IMR-90 (cell line): ENCODE measurements at regions not wholly inside any gene's neighbourhood (a gene's known extent, or its start where the extent isn't known, plus 50 kb on each side); places are given as distances from the start of the nearest gene placed in this dataset.

Experiments
- ATAC-seq: fragments of 200-7000 bp; cut with Tn5 transposase; 2 replicates; pipeline ENCODE4 v1.9.1; 2020; ENCODE audit warnings: low read depth, mild to moderate bottlenecking, moderate library complexity
- BruUV-seq: library from RNA; stranded (reverse); fragments of 400-500 nt; replicated peaks from 2 replicates; lab custom pipeline; 2021; lab: Mats Ljungman, UMichigan
- CTCF ChIA-PET: fragments of 300-600 bp; formaldehyde crosslinking; extraction: SDS; loops from one replicate; lab custom pipeline; 2021; ENCODE audit warnings: antibody characterized with exemption; lab: Yijun Ruan, JAX
- POLR2A ChIA-PET: fragments of 300-600 bp; sonication (Branson Sonifier 250); formaldehyde crosslinking; loops from one replicate; lab custom pipeline; 2022; ENCODE audit warnings: antibody characterized with exemption; ENCODE audit not compliant: unreplicated experiment; lab: Charles Lee
- DNase-seq: peaks from one replicate; pipeline ENCODE4 v3.0.0; 2013
- H2AFZ ChIP-seq: replicated peaks from 2 replicates; pipeline ENCODE3; 2013; ENCODE audit warnings: low read length, mild to moderate bottlenecking; ENCODE audit not compliant: poor library complexity
- H2AK5ac ChIP-seq: 2 replicates; pipeline ENCODE4 v1.6.1; 2013; ENCODE audit warnings: low read depth, low read length, inconsistent platforms
- H2AK9ac ChIP-seq: replicated peaks from 2 replicates; pipeline ENCODE3; 2013; ENCODE audit warnings: mild to moderate bottlenecking, low read depth, low read length, moderate library complexity; ENCODE audit not compliant: poor library complexity
- H2BK120ac ChIP-seq: 2 replicates; pipeline ENCODE4 v1.6.1; 2013; ENCODE audit warnings: low read depth, low read length, inconsistent platforms
- H2BK15ac ChIP-seq: 3 replicates; pipeline ENCODE4 v1.6.1; 2013; ENCODE audit warnings: low read depth, low read length, inconsistent platforms
- H2BK20ac ChIP-seq: 2 replicates; pipeline ENCODE4 v1.6.1; 2013; ENCODE audit warnings: low read depth, mild to moderate bottlenecking, inconsistent platforms, low read length, moderate library complexity
- H2BK5ac ChIP-seq: 2 replicates; pipeline ENCODE4 v1.6.1; 2013; ENCODE audit warnings: mild to moderate bottlenecking, low read depth, low read length, inconsistent platforms; ENCODE audit not compliant: poor library complexity, severe bottlenecking
- H3K14ac ChIP-seq: replicated peaks from 2 replicates; pipeline ENCODE4 v1.6.1; 2013; ENCODE audit warnings: low read depth, low read length, inconsistent platforms
- H3K18ac ChIP-seq: 2 replicates; pipeline ENCODE4 v1.6.1; 2013; ENCODE audit warnings: low read depth, low read length, control low read depth
- H3K23ac ChIP-seq: 2 replicates; pipeline ENCODE4 v1.6.1; 2013; ENCODE audit warnings: low read depth, low read length, inconsistent platforms
- H3K27ac ChIP-seq: 2 replicates; pipeline ENCODE4 v1.5.1; 2013; ENCODE audit warnings: mild to moderate bottlenecking, control low read depth, low read length; ENCODE audit not compliant: insufficient read depth
- H3K27me3 ChIP-seq: 2 replicates; pipeline ENCODE4 v1.6.1; 2013; ENCODE audit warnings: low read length; ENCODE audit not compliant: control insufficient read depth, insufficient read depth
- H3K36me3 ChIP-seq: 2 replicates; pipeline ENCODE4 v1.6.1; 2013; ENCODE audit warnings: low read length, mixed read lengths; ENCODE audit not compliant: control insufficient read depth, insufficient read depth
- H3K4ac ChIP-seq: 2 replicates; pipeline ENCODE4 v1.6.1; 2013; ENCODE audit warnings: low read depth, low read length, inconsistent platforms
- H3K4me1 ChIP-seq: 2 replicates; pipeline ENCODE4 v1.6.1; 2013; ENCODE audit warnings: low read length, mixed read lengths; ENCODE audit not compliant: control insufficient read depth, insufficient read depth
- H3K4me2 ChIP-seq: 2 replicates; pipeline ENCODE4 v1.6.1; 2013; ENCODE audit warnings: low read depth, mild to moderate bottlenecking, control low read depth, low read length, moderate library complexity
- H3K4me3 ChIP-seq: 2 replicates; pipeline ENCODE4 v1.5.1; 2013; ENCODE audit warnings: low read depth, mild to moderate bottlenecking, control low read depth, low read length, moderate library complexity; ENCODE audit not compliant: insufficient read depth
- H3K56ac ChIP-seq: 2 replicates; pipeline ENCODE4 v1.6.1; 2013; ENCODE audit warnings: low read length, inconsistent platforms; ENCODE audit not compliant: insufficient read depth; ENCODE audit errors: extremely low read depth
- H3K79me1 ChIP-seq, 2 experiments: 2 replicates each; pipeline ENCODE4 v1.6.1; 2013; ENCODE audit warnings: low read length in 2 of 2, inconsistent platforms in 1 of 2, low read depth in 1 of 2
- H3K9ac ChIP-seq: 2 replicates; pipeline ENCODE4 v1.6.1; 2013; ENCODE audit warnings: low read depth, low read length, control low read depth
- H3K9me1 ChIP-seq: 2 replicates; pipeline ENCODE4 v1.6.1; 2013; ENCODE audit warnings: low read length, inconsistent platforms; ENCODE audit not compliant: insufficient read depth
- H3K9me3 ChIP-seq: 2 replicates; pipeline ENCODE4 v1.6.1; 2013; ENCODE audit warnings: low read length; ENCODE audit not compliant: control insufficient read depth, insufficient read depth
- H4K20me1 ChIP-seq: 2 replicates; pipeline ENCODE4 v1.6.1; 2013; ENCODE audit warnings: low read length, inconsistent platforms; ENCODE audit not compliant: insufficient read depth
- H4K5ac ChIP-seq: 2 replicates; pipeline ENCODE4 v1.6.1; 2013; ENCODE audit warnings: mild to moderate bottlenecking, low read depth, low read length, control low read depth
- H4K8ac ChIP-seq, 2 experiments: 2 replicates each; pipeline ENCODE4 v1.6.1; 2013; ENCODE audit warnings: low read depth in 2 of 2, low read length in 2 of 2, control low read depth in 1 of 2, inconsistent platforms in 1 of 2
- H4K91ac ChIP-seq: 2 replicates; pipeline ENCODE4 v1.6.1; 2013; ENCODE audit warnings: low read depth, low read length, inconsistent platforms; ENCODE audit not compliant: insufficient read depth
- BHLHE40 ChIP-seq: fragments of 150-350 bp; IDR thresholded peaks from 2 replicates; pipeline ENCODE4 v1.6.1; 2016; ENCODE audit warnings: mild to moderate bottlenecking, low read depth, low read length
- CHD1 ChIP-seq: IDR thresholded peaks from 2 replicates; pipeline ENCODE4 v1.6.1; 2012; ENCODE audit warnings: low read depth, low read length, improper control_type of control experiment
- FOS ChIP-seq: fragments of 150-350 bp; IDR thresholded peaks from 2 replicates; pipeline ENCODE4 v1.6.1; 2016; ENCODE audit warnings: low read depth, low read length
- MAFK ChIP-seq: IDR thresholded peaks from 2 replicates; pipeline ENCODE4 v1.6.1; 2012; ENCODE audit warnings: low read depth, low read length, improper control_type of control experiment
- MAZ ChIP-seq: IDR thresholded peaks from 2 replicates; pipeline ENCODE4 v1.6.1; 2012; ENCODE audit warnings: low read depth, mild to moderate bottlenecking, low read length, improper control_type of control experiment, moderate library complexity, borderline replicate concordance
- MXI1 ChIP-seq: IDR thresholded peaks from 2 replicates; pipeline ENCODE4 v1.6.1; 2012; ENCODE audit warnings: low read depth, mild to moderate bottlenecking, low read length, moderate library complexity, borderline replicate concordance
- NFE2L2 ChIP-seq: fragments of 150-350 bp; IDR thresholded peaks from 2 replicates; pipeline ENCODE4 v1.6.1; 2016; ENCODE audit warnings: low read depth, mild to moderate bottlenecking, low read length
- POLR2A ChIP-seq: IDR thresholded peaks from 2 replicates; pipeline ENCODE4 v1.6.1; 2012; ENCODE audit warnings: mild to moderate bottlenecking, low read depth, low read length
- RCOR1 ChIP-seq: IDR thresholded peaks from 2 replicates; pipeline ENCODE4 v1.6.1; 2012; ENCODE audit warnings: mild to moderate bottlenecking, low read length, improper control_type of control experiment; ENCODE audit not compliant: insufficient replicate concordance
- SMC3 ChIP-seq: fragments of 150-350 bp; IDR thresholded peaks from 2 replicates; pipeline ENCODE4 v1.6.1; 2016; ENCODE audit warnings: low read depth, mild to moderate bottlenecking, antibody characterized with exemption, low read length, moderate library complexity
- WGBS, 2 experiments: methylation state at CpG; one replicate each; pipeline versions ENCODE4 v1.1.5 to v1.1.7; 2013; ENCODE audit warnings: missing lambda C conversion rate in 2 of 2; ENCODE audit not compliant: insufficient read length in 1 of 2; ENCODE audit errors: extremely low coverage in 2 of 2; 5-methylcytosine and 5-hydroxymethylcytosine counted together
- dilution Hi-C: fragments of 300-500 bp; cut with HindIII; formaldehyde crosslinking; loops from one replicate; pipeline ENCODE4 v1.14.3; 2018; ENCODE audit warnings: low sequenced_read_pairs; ENCODE audit not compliant: unreplicated experiment
- in situ Hi-C: fragments of 300-500 bp; cut with MboI; formaldehyde crosslinking; loops from 3 replicates; pipeline ENCODE4 v1.14.3; 2019; ENCODE audit warnings: low sequenced_read_pairs, inconsistent platforms, mixed read lengths
- intact Hi-C: fragments of 100-400 bp; cut with micrococcal nuclease; formaldehyde crosslinking; loops from 2 replicates; pipeline ENCODE4 v1.10.0; 2022
- TF ChIP-seq, protein P1 (sequence below): conservative IDR thresholded peaks from 2 replicates; pipeline ENCODE4 v1.5.1; 2012; ENCODE audit warnings: mild to moderate bottlenecking, low read depth, low read length, improper control_type of control experiment
- TF ChIP-seq, protein P2 (sequence below): fragments of 150-350 bp; IDR thresholded peaks from 2 replicates; pipeline ENCODE4 v1.6.1; 2017; ENCODE audit warnings: mild to moderate bottlenecking, antibody characterized with exemption, low read length, low read depth
- TF ChIP-seq, protein P3 (sequence below): fragments of 150-350 bp; IDR thresholded peaks from 2 replicates; pipeline ENCODE4 v1.6.1; 2016; ENCODE audit warnings: low read depth, mild to moderate bottlenecking, low read length, moderate library complexity, borderline replicate concordance

DNA sequence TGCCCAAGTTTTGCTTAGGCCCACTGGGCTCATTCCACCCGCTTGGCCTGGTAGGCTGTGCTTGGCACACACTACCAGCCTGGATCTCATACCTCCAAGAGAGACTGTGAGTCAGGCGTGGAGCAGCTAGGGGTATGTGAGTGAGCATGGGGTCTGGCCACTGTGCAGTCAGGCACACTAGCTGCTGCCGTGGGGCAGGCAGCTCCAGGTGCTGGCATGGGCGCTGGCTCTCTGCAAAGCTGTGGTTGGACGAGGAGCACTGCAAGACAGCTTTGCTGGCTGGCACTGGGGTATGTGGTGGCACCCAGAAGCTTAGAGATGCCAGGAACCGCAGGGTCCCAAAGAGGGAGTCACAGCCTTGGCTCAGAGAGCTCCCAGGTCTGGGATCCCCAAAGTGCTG lies 377.8 kb downstream of the KCTD8 start:
- 28% methylated on average over 3 of the region's 6 CpGs; no CpG with 5 or more reads in 1 of the 2 experiments for WGBS, 2 experiments
- Histone ChIP-seq H3K56ac (no peak overlapping the region), H3K4me3 (no peak overlapping the region), H3K14ac (no peak overlapping the region), H2BK5ac (no peak overlapping the region), H2BK20ac (no peak overlapping the region), H3K4me1 (no peaks in the 10 kb centered on the region), H3K9me1 (no peaks in the 10 kb centered on the region), H3K23ac (no peak overlapping the region), H2BK15ac (no peak overlapping the region), H4K8ac (no peak overlapping the region), H3K4me2 (no peak overlapping the region), H2AK9ac (no peak overlapping the region), H3K27ac (no peak overlapping the region), H4K20me1 (no peaks in the 10 kb centered on the region), H3K9me3 (peaks cover 15% of the 10 kb centered on the region), H4K91ac (no peak overlapping the region), H3K9ac (no peak overlapping the region), H2AFZ (no peak overlapping the region), H3K36me3 (no peaks in the 10 kb centered on the region), H4K5ac (no peak overlapping the region), H3K4ac (no peak overlapping the region), H2AK5ac (no peak overlapping the region), H3K18ac (no peak overlapping the region), H3K79me1 (no peaks in the 10 kb centered on the region), H3K27me3 (no peaks in the 10 kb centered on the region), H2BK120ac (no peak overlapping the region)
- POLR2A ChIA-PET: no interaction called here
- dilution Hi-C loops (no loop called here), in situ Hi-C loops (no loop called here), intact Hi-C loops (no loop called here)
- TF ChIP-seq NFE2L2: no peak
- TF ChIP-seq, protein P1, sequence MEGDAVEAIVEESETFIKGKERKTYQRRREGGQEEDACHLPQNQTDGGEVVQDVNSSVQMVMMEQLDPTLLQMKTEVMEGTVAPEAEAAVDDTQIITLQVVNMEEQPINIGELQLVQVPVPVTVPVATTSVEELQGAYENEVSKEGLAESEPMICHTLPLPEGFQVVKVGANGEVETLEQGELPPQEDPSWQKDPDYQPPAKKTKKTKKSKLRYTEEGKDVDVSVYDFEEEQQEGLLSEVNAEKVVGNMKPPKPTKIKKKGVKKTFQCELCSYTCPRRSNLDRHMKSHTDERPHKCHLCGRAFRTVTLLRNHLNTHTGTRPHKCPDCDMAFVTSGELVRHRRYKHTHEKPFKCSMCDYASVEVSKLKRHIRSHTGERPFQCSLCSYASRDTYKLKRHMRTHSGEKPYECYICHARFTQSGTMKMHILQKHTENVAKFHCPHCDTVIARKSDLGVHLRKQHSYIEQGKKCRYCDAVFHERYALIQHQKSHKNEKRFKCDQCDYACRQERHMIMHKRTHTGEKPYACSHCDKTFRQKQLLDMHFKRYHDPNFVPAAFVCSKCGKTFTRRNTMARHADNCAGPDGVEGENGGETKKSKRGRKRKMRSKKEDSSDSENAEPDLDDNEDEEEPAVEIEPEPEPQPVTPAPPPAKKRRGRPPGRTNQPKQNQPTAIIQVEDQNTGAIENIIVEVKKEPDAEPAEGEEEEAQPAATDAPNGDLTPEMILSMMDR: no peak
- TF ChIP-seq POLR2A: no peak
- TF ChIP-seq CHD1: no peak
- TF ChIP-seq MAFK: no peak
- TF ChIP-seq RCOR1: no peak
- no peak for TF ChIP-seq FOS
- TF ChIP-seq, protein P2, sequence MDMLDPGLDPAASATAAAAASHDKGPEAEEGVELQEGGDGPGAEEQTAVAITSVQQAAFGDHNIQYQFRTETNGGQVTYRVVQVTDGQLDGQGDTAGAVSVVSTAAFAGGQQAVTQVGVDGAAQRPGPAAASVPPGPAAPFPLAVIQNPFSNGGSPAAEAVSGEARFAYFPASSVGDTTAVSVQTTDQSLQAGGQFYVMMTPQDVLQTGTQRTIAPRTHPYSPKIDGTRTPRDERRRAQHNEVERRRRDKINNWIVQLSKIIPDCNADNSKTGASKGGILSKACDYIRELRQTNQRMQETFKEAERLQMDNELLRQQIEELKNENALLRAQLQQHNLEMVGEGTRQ: no peak
- no peak for TF ChIP-seq SMC3
- no peak for TF ChIP-seq MAZ
- TF ChIP-seq, protein P3, sequence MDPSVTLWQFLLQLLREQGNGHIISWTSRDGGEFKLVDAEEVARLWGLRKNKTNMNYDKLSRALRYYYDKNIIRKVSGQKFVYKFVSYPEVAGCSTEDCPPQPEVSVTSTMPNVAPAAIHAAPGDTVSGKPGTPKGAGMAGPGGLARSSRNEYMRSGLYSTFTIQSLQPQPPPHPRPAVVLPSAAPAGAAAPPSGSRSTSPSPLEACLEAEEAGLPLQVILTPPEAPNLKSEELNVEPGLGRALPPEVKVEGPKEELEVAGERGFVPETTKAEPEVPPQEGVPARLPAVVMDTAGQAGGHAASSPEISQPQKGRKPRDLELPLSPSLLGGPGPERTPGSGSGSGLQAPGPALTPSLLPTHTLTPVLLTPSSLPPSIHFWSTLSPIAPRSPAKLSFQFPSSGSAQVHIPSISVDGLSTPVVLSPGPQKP: no peak
- no peak for TF ChIP-seq MXI1
- no peak for TF ChIP-seq BHLHE40
- CTCF ChIA-PET: no interaction called here
- DNase-seq (no peak), ATAC-seq (no peak)
- no TSS peak for BruUV-seq
